ENCODE measurements at regions not wholly inside any gene's neighbourhood (a gene's known extent, or its start where the extent isn't known, plus 50 kb on each side); places are given as distances from the start of the nearest gene placed in this dataset.

- TF ChIP-seq EZH2 (IDR thresholded peaks at IDR 0.05) (no peak), POLR2AphosphoS5 (IDR thresholded peaks at IDR 0.05; ENCODE audit: borderline replicate concordance, low read depth, low read length) (no peak), FOXP2 (optimal IDR thresholded peaks at IDR 0.05; ENCODE audit: control extremely low read depth, extremely low read length, insufficient read depth) (no peak)
These were observed 179.2 kb downstream of the KCNS3 start for GRCh38 chr2:18057657-18058056.

Measured in SK-N-MC (cell line).